Naive thymus-derived CD8-positive, alpha-beta T cell (primary cell): ENCODE measurements at regions not wholly inside any gene's neighbourhood (a gene's known extent, or its start where the extent isn't known, plus 50 kb on each side); places are given as distances from the start of the nearest gene placed in this dataset.
"Not testable (repeated sequence)": the region's sequence is repeated elsewhere in the genome, so short reads cannot be mapped to it uniquely, and the experiment has no call there.

Experiments used
- ATAC-seq, 2 donors: fragments of 150-1000 bp; cut with Tn5 transposase in 1 of 2; sonication (Bioruptor Pico), chemical (Tn5 transposase) in 1 of 2; 1 replicate in 1 of 2; 2 replicates in 1 of 2; pipeline ENCODE4 v1.10.0; 2021; ENCODE audit warnings: mild to moderate bottlenecking in 2 of 2, moderate library complexity in 2 of 2
- POLR2A ChIA-PET: fragments of 350-600 bp; sonication (Branson Sonifier 250); formaldehyde crosslinking; loops from one replicate; lab custom pipeline; 2021; ENCODE audit warnings: antibody characterized with exemption; lab: Charles Lee
- DNase-seq, 10 donors: peaks; one replicate each; pipeline versions ENCODE4 v3.0.0 to v3.0.0-alpha.2; 2020 to 2022
- H3K27ac Mint-ChIP-seq, 10 donors: one replicate each; pipeline ENCODE4 v1.8.0; 2020 to 2022; ENCODE audit warnings: mild to moderate bottlenecking in 10 of 10, mixed read lengths in 10 of 10, moderate library complexity in 4 of 10, inconsistent platforms in 1 of 10
- H3K27me3 Mint-ChIP-seq, 5 donors: one replicate each; pipeline ENCODE4 v1.8.0; 2021 to 2022; ENCODE audit warnings: mixed read lengths in 5 of 5
- H3K36me3 Mint-ChIP-seq, 3 donors: one replicate each; pipeline ENCODE4 v1.8.0; 2020 to 2022; ENCODE audit warnings: mixed read lengths in 3 of 3, mild to moderate bottlenecking in 2 of 3, inconsistent platforms in 1 of 3
- H3K4me1 Mint-ChIP-seq, 4 donors: one replicate each; pipeline ENCODE4 v1.8.0; 2021 to 2022; ENCODE audit warnings: mixed read lengths in 4 of 4
- H3K4me3 Mint-ChIP-seq, 10 donors: one replicate each; pipeline ENCODE4 v1.8.0; 2020 to 2022; ENCODE audit warnings: mild to moderate bottlenecking in 10 of 10, mixed read lengths in 10 of 10, moderate library complexity in 6 of 10, inconsistent platforms in 1 of 10
- H3K9me3 Mint-ChIP-seq, 9 donors: one replicate each; pipeline ENCODE4 v1.8.0; 2020 to 2022; ENCODE audit warnings: mixed read lengths in 9 of 9, mild to moderate bottlenecking in 3 of 9, inconsistent platforms in 1 of 9, moderate library complexity in 1 of 9

DNA sequence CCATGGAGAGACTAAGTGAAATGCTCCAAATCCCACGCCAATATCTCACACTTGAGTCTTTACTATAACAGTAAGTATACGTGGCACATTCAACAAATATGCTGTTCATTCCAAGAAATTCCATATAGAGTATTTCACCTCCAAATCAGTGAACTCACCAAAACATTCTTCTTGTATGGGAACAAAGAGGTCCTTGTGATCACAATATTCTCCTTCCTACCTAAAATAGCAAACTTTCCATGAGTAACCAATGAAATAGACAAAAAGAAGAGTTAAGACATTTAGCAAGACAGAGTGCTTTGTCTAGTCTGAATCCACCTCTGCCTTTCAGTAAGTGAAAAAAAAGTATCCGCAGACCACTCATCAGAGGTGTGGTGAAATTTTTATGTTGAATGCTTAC is 77.3 kb upstream of the NXPH1 start:
- Mint-ChIP-seq H3K9me3 (peaks cover 0 to 10% (median 4%) of the 10 kb centered on the region in 9 donors), H3K4me1 (no peaks in the 10 kb centered on the region), H3K27me3 (peaks cover 12 to 22% (median 17%) of the 10 kb centered on the region in 5 donors), H3K36me3 (peaks cover 0 to 4% (median 0%) of the 10 kb centered on the region in 3 donors), H3K27ac (no peak overlapping the region), H3K4me3 (no peak overlapping the region)
- POLR2A ChIA-PET, result no interaction called here
- DNase-seq (no peak), ATAC-seq (no peak)

- DNase-seq (no peak), ATAC-seq (no peak)
- H3K27ac Mint-ChIP-seq, result no peak overlapping the region
- peaks cover 0 to 4% (median 0%) of the 10 kb centered on the region in 3 donors for H3K36me3 Mint-ChIP-seq
- peaks cover 0 to 10% (median 4%) of the 10 kb centered on the region in 9 donors for H3K9me3 Mint-ChIP-seq
- peaks cover 13 to 19% (median 19%) of the 10 kb centered on the region in 5 donors for H3K27me3 Mint-ChIP-seq
- no peak overlapping the region for H3K4me3 Mint-ChIP-seq
- POLR2A ChIA-PET, result no interaction called here
- no peaks in the 10 kb centered on the region for H3K4me1 Mint-ChIP-seq
These were observed 75.9 kb upstream of the NXPH1 start for GRCh38 chr7:8357536-8357935.

GRCh38 chr7:8360564-8361153 is 72.8 kb upstream of the NXPH1 start:
- Mint-ChIP-seq H3K9me3 (peaks cover 0 to 10% (median 4%) of the 10 kb centered on the region in 9 donors), H3K36me3 (peaks cover 0 to 4% (median 0%) of the 10 kb centered on the region in 3 donors), H3K4me3 (no peak overlapping the region), H3K4me1 (no peaks in the 10 kb centered on the region), H3K27ac (no peak overlapping the region), H3K27me3 (peaks cover 16 to 24% (median 19%) of the 10 kb centered on the region in 5 donors)
- POLR2A ChIA-PET, result no interaction called here
- no peak for ATAC-seq
- no peak for DNase-seq

- peaks cover 9 to 16% (median 16%) of the 10 kb centered on the region in 5 donors for H3K27me3 Mint-ChIP-seq
- DNase-seq (no peak), ATAC-seq (no peak)
- H3K36me3 Mint-ChIP-seq, result peaks cover 0 to 4% (median 0%) of the 10 kb centered on the region in 3 donors
- H3K4me3 Mint-ChIP-seq, result no peak overlapping the region
- POLR2A ChIA-PET, result no interaction called here
- H3K27ac Mint-ChIP-seq, result no peak overlapping the region
- peaks cover 0 to 10% (median 4%) of the 10 kb centered on the region in 9 donors for H3K9me3 Mint-ChIP-seq
- no peaks in the 10 kb centered on the region for H3K4me1 Mint-ChIP-seq
These were observed 70.6 kb upstream of the NXPH1 start for GRCh38 chr7:8362723-8363369.

- DNase-seq (no peak), ATAC-seq (no peak)
- peaks cover 0 to 10% (median 4%) of the 10 kb centered on the region in 9 donors for H3K9me3 Mint-ChIP-seq
- H3K27ac Mint-ChIP-seq, result no peak overlapping the region
- no peaks in the 10 kb centered on the region for H3K4me1 Mint-ChIP-seq
- peaks cover 0 to 4% (median 0%) of the 10 kb centered on the region in 3 donors for H3K36me3 Mint-ChIP-seq
- peaks cover 5 to 19% (median 14%) of the 10 kb centered on the region in 5 donors for H3K27me3 Mint-ChIP-seq
- no peak overlapping the region for H3K4me3 Mint-ChIP-seq
- POLR2A ChIA-PET, result no interaction called here
These were observed 69.9 kb upstream of the NXPH1 start for GRCh38 chr7:8363407-8364015.

- H3K4me3 Mint-ChIP-seq, result no peak overlapping the region
- ATAC-seq (no peak), DNase-seq (no peak)
- no peaks in the 10 kb centered on the region for H3K9me3 Mint-ChIP-seq
- no peak overlapping the region for H3K27ac Mint-ChIP-seq
- no peaks in the 10 kb centered on the region for H3K4me1 Mint-ChIP-seq
- H3K27me3 Mint-ChIP-seq, result peaks cover 10 to 12% (median 11%) of the 10 kb centered on the region in 5 donors
- POLR2A ChIA-PET, result no interaction called here
- H3K36me3 Mint-ChIP-seq, result no peaks in the 10 kb centered on the region
These were observed 67.8 kb upstream of the NXPH1 start for GRCh38 chr7:8365499-8366110.

DNA sequence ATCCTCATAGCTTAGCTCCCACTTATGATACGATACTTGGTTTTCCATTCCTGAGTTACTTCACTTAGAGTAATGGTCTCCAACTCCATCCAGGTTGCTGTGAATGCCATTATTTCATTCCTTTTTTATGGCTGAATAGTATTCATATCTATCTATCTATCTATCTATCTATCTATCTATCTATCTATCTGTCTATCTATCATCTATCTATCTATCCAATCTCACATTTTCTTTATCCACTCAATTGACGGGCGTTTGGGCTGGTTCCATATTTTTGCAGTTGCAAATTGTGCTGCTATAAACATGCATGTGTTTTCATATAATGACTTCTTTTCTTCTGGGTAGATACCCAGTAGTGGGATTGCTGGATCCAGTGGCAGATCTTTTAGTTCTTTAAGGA is 65.4 kb upstream of the NXPH1 start:
- H3K9me3 Mint-ChIP-seq, POLR2A ChIA-PET, ATAC-seq, H3K4me3 Mint-ChIP-seq, H3K4me1 Mint-ChIP-seq, H3K36me3 Mint-ChIP-seq, H3K27ac Mint-ChIP-seq, DNase-seq: not testable (repeated sequence)
- H3K27me3 Mint-ChIP-seq, result peaks cover 16 to 36% (median 18%) of the 10 kb centered on the region in 5 donors

DNA sequence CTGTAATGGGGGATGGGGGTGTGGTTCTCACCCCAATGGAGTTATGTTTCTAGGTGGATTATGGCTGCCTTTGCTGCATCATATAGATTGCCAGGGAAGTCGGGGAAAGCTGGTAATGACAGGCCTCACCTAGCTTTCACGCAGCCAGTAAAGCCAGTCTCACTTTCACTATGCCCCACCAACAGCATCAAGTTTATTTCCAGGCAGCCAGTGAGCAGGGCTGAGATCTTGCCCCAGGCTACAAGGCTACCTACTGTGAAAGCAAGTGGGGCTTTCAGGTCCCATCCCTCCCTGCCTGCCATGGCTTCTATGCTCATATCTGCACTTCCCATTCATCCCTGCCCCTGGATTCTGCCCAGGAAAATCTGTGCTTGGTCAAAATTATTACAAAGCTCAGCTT is 61.7 kb upstream of the NXPH1 start:
- no peak for DNase-seq
- ATAC-seq, result no peak
- H3K27ac Mint-ChIP-seq, result no peak overlapping the region
- peaks cover 32 to 51% (median 36%) of the 10 kb centered on the region in 5 donors for H3K27me3 Mint-ChIP-seq
- peaks cover 0 to 20% (median 3%) of the 10 kb centered on the region in 3 donors for H3K36me3 Mint-ChIP-seq
- H3K9me3 Mint-ChIP-seq, result peaks cover 0 to 17% (median 8%) of the 10 kb centered on the region in 9 donors
- no peaks in the 10 kb centered on the region for H3K4me1 Mint-ChIP-seq
- POLR2A ChIA-PET, result no interaction called here
- H3K4me3 Mint-ChIP-seq, result no peak overlapping the region

- no peak for ATAC-seq
These were observed 59.6 kb upstream of the NXPH1 start for GRCh38 chr7:8373851-8374250.

DNA sequence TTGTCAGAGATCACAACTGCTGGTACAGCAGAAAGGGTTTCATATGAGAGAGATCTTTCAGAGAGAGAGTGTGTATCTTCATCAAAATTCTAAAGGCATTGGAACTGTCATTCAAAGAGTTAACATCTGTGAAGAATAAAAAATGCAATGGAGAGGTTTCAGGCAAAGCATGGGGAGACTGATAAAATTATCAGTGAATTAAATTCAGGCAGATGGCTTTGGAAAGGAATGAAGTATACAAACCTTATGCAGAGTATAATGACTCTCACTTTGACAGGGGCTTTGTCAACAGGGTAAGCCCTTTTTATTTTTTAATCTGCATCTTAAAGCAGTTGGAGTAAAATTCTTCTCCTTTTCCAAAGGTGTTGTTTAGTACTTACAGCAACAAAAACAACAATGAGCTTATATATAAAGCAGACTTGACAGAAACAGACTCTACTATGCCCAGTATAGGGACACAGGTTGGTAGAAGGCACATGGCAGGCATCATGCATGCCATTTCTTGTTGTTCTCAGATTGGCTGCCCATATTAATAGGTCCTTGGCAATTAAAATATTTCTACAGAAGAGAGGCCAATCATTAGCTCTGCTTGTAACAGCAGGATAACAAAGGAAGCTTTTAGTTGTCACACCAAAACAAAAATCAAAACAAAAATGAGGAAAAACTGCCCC is 54.9 kb upstream of the NXPH1 start:
- Mint-ChIP-seq H3K4me3 (no peak overlapping the region), H3K36me3 (peaks cover 0 to 13% (median 3%) of the 10 kb centered on the region in 3 donors), H3K27me3 (peaks cover 14 to 32% (median 26%) of the 10 kb centered on the region in 5 donors), H3K4me1 (no peaks in the 10 kb centered on the region), H3K27ac (no peak overlapping the region), H3K9me3 (peaks cover 0 to 12% (median 5%) of the 10 kb centered on the region in 9 donors)
- POLR2A ChIA-PET, result no interaction called here
- no peak for ATAC-seq
- no peak for DNase-seq

More at GRCh38 chr7:8373851-8374250, 59.6 kb upstream of the NXPH1 start:
- no peak overlapping the region for H3K4me3 Mint-ChIP-seq
- DNase-seq, result no peak
- H3K9me3 Mint-ChIP-seq, result peaks cover 0 to 17% (median 8%) of the 10 kb centered on the region in 9 donors
- H3K27me3 Mint-ChIP-seq, result peaks cover 29 to 51% (median 36%) of the 10 kb centered on the region in 5 donors
- no peak overlapping the region for H3K27ac Mint-ChIP-seq
- POLR2A ChIA-PET, result no interaction called here
- H3K36me3 Mint-ChIP-seq, result peaks cover 0 to 20% (median 3%) of the 10 kb centered on the region in 3 donors
- no peaks in the 10 kb centered on the region for H3K4me1 Mint-ChIP-seq

- peaks cover 0 to 12% (median 4%) of the 10 kb centered on the region in 9 donors for H3K9me3 Mint-ChIP-seq
These were observed 54.1 kb upstream of the NXPH1 start for GRCh38 chr7:8379264-8379663.

GRCh38 chr7:8380130-8380529 is 53.3 kb upstream of the NXPH1 start:
- POLR2A ChIA-PET, result interaction anchor here (0.5 kb wide), 1 partner anchor 12 kb away, joined by 5 read pairs; no protein-coding TSS in a partner anchor
- no peak for DNase-seq
- no peak overlapping the region for H3K4me3 Mint-ChIP-seq
- no peaks in the 10 kb centered on the region for H3K4me1 Mint-ChIP-seq
- peaks cover 8 to 26% (median 17%) of the 10 kb centered on the region in 5 donors for H3K27me3 Mint-ChIP-seq
- H3K9me3 Mint-ChIP-seq, result peaks cover 0 to 9% (median 4%) of the 10 kb centered on the region in 9 donors
- no peak for ATAC-seq
- no peak overlapping the region for H3K27ac Mint-ChIP-seq
- peaks cover 0 to 6% (median under 1%) of the 10 kb centered on the region in 3 donors for H3K36me3 Mint-ChIP-seq

More at GRCh38 chr7:8379264-8379663, 54.1 kb upstream of the NXPH1 start:
- H3K4me1 Mint-ChIP-seq, result no peaks in the 10 kb centered on the region
- DNase-seq, result no peak
- peaks cover 12 to 28% (median 23%) of the 10 kb centered on the region in 5 donors for H3K27me3 Mint-ChIP-seq
- peaks cover 0 to 11% (median 3%) of the 10 kb centered on the region in 3 donors for H3K36me3 Mint-ChIP-seq
- ATAC-seq, result no peak
- POLR2A ChIA-PET, result no interaction called here
- H3K27ac Mint-ChIP-seq, result no peak overlapping the region
- H3K4me3 Mint-ChIP-seq, result no peak overlapping the region
